HG03520 (cell line): ENCODE measurements at regions not wholly inside any gene's neighbourhood (a gene's known extent, or its start where the extent isn't known, plus 50 kb on each side); places are given as distances from the start of the nearest gene placed in this dataset.
"Not testable (repeated sequence)": the region's sequence is repeated elsewhere in the genome, so short reads cannot be mapped to it uniquely, and the experiment has no call there.

Source experiments
- ATAC-seq: cut with Tn5 transposase; IDR thresholded peaks from one replicate; pipeline ENCODE4 v1.9.1; 2021; ENCODE audit warnings: mild to moderate bottlenecking, moderate library complexity; ENCODE audit not compliant: unreplicated experiment

GRCh38 chrX:69065451-69065850 is 99.8 kb downstream of the PJA1 start:
- no peak for ATAC-seq

- ATAC-seq = no peak
Measured at GRCh38 chrX:69063486-69063885, 101.8 kb downstream of the PJA1 start.

GRCh38 chrX:69062493-69062892 is 102.8 kb downstream of the PJA1 start:
- ATAC-seq = no peak

GRCh38 chrX:69060631-69061408 is 104.4 kb downstream of the PJA1 start:
- no peak for ATAC-seq

GRCh38 chrX:69055193-69055592 is 110.1 kb downstream of the PJA1 start:
- no peak for ATAC-seq

- not testable (repeated sequence) for ATAC-seq
Measured at GRCh38 chrX:69054497-69054896, 110.8 kb downstream of the PJA1 start.

- peak; percentile 56 for ATAC-seq
Measured at GRCh38 chrX:69051901-69052300, 113.4 kb downstream of the PJA1 start.

GRCh38 chrX:69050051-69050765 is 115.0 kb downstream of the PJA1 start:
- no peak for ATAC-seq

- ATAC-seq = no peak
Measured at GRCh38 chrX:69046996-69047490, 118.2 kb downstream of the PJA1 start.

- no peak for ATAC-seq
Measured at GRCh38 chrX:69045616-69046345, 119.5 kb downstream of the PJA1 start.

- no peak for ATAC-seq
Measured at GRCh38 chrX:69038816-69039215, 126.4 kb downstream of the PJA1 start.

- no peak for ATAC-seq
Measured at GRCh38 chrX:69038188-69038587, 127.1 kb downstream of the PJA1 start.

- ATAC-seq = no peak
Measured at GRCh38 chrX:69037786-69038185, 127.5 kb downstream of the PJA1 start.

- no peak for ATAC-seq
Measured at GRCh38 chrX:69036674-69037573, 128.3 kb downstream of the PJA1 start.

GRCh38 chrX:69034451-69034850 is 130.8 kb downstream of the PJA1 start:
- ATAC-seq = no peak

- no peak for ATAC-seq
Measured at GRCh38 chrX:69033936-69034335, 131.3 kb downstream of the PJA1 start.

GRCh38 chrX:69032601-69033000 is 132.7 kb downstream of the PJA1 start:
- no peak for ATAC-seq

- ATAC-seq = no peak
Measured at GRCh38 chrX:69031971-69032391, 133.3 kb downstream of the PJA1 start.

GRCh38 chrX:69031181-69031580 is 134.1 kb downstream of the PJA1 start:
- ATAC-seq = no peak

GRCh38 chrX:69029771-69030170 is 135.5 kb downstream of the PJA1 start:
- no peak for ATAC-seq

- no peak for ATAC-seq
Measured at GRCh38 chrX:69028761-69029120, 136.5 kb downstream of the PJA1 start.
